Femur (tissue), 1 donor: ENCODE measurements at regions not wholly inside any gene's neighbourhood (a gene's known extent, or its start where the extent isn't known, plus 50 kb on each side); places are given as distances from the start of the nearest gene placed in this dataset.

Source experiments
- DNase-seq: peaks from one replicate; pipeline ENCODE4 v3.0.0-alpha.2; 2017

- DNase-seq: no peak
These were observed 315.3 kb downstream of the PTEN start for GRCh38 chr10:88178758-88179157.

- no peak for DNase-seq
These were observed 316.4 kb downstream of the PTEN start for GRCh38 chr10:88179831-88180230.

GRCh38 chr10:88181902-88182600 lies 318.6 kb downstream of the PTEN start:
- no peak for DNase-seq

- no peak for DNase-seq
These were observed 319.1 kb downstream of the PTEN start for GRCh38 chr10:88182601-88182930.

- no peak for DNase-seq
These were observed 321.3 kb downstream of the PTEN start for GRCh38 chr10:88184543-88185297.

DNA sequence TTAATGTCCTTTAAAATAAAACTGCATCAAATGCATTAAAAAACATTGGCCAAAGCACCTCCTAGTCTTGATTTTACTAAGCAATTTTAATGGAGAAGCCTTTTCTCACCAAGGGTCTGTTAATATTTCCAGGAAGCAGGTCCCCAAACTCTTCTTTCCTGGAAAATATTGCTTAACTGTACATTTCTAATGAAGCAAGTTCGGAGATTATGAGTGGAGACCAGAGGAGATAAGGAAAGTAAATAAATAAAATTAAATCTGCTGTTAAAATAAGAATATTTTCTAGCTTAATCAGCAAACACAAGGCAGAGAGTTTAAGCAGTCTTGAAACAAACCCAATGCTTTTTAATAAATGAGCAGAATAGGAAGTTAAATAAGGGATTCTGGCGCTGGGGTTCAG lies 322.4 kb downstream of the PTEN start:
- no peak for DNase-seq

DNA sequence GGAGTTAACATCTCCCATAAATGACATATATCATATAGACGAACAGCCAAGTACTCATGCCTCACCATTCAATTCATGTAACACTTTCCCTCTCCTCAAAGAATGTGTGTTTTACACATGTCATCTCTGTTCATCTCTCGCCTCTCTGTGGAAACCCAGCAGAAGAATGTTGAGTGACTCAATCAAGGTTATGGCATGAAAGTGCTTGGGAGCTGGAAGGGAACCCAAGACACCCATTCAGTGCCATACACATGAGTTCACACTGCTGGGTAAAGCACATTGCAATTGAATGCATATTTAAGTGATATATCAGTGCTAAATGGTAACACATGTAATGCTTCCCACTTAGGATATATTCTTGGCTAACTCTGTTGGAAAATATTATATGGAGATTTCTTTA lies 322.9 kb downstream of the PTEN start:
- no peak for DNase-seq

- DNase-seq: no peak
These were observed 324.0 kb downstream of the PTEN start for GRCh38 chr10:88187472-88187871.

DNA sequence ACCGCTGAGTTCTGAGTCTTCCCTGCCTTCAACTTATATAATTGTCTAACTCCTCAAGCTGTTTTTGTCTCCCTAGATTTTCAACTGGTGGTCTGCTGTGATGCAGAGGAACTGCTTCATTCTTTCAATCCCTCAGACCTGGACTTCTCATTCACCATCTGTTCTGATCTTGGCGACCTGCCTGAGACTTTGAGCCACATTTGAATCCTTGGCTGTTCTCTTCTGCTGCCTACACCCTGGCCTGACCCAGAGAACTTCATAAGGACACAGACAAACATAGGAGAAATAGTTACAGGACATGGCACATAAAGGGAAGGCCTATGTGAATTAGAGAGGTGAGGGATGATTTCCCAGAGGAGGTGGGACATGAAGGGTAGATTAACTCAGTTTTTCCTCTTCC lies 326.7 kb downstream of the PTEN start:
- no peak for DNase-seq

GRCh38 chr10:88190540-88191235 lies 327.3 kb downstream of the PTEN start:
- peak; percentile 37 for DNase-seq

- DNase-seq: no peak
These were observed 329.6 kb downstream of the PTEN start for GRCh38 chr10:88193018-88193417.

GRCh38 chr10:88194041-88194887 lies 330.8 kb downstream of the PTEN start:
- no peak for DNase-seq

- DNase-seq: no peak
These were observed 331.5 kb downstream of the PTEN start for GRCh38 chr10:88194961-88195367.

- DNase-seq: no peak
These were observed 332.4 kb downstream of the PTEN start for GRCh38 chr10:88195841-88196240.

- DNase-seq: peak; percentile 28
These were observed 332.9 kb downstream of the PTEN start for GRCh38 chr10:88196291-88196690.

GRCh38 chr10:88198023-88198422 lies 334.6 kb downstream of the PTEN start:
- no peak for DNase-seq

DNA sequence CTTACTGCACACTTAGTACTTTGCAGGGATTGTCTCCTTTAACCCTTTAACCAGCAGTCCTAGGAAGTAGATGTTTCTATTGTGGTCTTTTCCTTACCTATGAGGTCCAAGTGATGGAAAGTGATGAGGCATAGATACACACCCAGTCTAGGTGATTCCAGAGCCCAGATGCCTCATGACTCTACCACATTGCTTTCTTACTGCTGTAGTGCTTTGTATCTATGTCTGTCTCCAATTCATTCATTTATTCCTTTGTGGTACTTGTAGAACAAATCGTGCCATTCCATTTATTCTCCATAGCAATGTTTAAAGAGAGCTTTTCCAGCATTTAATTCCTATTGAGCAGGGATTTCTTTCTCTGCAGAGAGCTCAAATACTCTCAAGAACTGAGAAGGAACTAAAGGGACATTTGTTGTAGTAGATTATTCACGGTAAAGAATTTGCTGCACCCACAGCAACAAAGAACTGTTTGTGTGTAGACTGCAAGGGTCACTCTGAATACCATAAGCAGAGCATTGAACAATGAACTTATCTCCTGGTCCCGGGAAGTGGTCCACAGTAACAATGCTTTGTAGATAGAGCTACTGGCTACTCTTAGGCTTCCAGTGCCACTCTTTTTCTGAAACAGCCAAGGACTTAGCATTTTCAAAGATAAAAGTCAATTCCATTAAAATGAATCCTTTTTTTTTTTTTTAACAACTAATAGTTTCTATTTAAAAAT lies 337.0 kb downstream of the PTEN start:
- no peak for DNase-seq

GRCh38 chr10:88205842-88206446 lies 342.5 kb downstream of the PTEN start:
- no peak for DNase-seq

DNA sequence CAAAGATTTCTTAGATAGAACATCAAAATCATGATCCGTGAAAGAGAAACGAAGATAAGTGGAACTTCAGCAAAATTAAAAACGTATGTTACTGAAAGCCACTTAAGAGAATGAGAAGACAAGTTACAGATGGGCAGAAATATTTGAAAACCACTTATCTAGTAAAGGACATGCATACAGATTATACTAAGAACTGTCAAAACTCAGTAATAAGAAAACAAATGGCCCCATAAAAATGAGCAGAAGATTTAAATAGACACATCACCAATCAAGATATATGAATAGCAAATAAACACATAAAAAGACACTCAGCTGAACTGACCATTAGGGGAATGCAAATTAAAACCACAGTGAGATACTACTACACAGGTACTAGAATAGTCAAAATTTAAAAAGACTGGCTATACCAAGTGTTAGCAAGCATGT lies 343.7 kb downstream of the PTEN start:
- no peak for DNase-seq

DNA sequence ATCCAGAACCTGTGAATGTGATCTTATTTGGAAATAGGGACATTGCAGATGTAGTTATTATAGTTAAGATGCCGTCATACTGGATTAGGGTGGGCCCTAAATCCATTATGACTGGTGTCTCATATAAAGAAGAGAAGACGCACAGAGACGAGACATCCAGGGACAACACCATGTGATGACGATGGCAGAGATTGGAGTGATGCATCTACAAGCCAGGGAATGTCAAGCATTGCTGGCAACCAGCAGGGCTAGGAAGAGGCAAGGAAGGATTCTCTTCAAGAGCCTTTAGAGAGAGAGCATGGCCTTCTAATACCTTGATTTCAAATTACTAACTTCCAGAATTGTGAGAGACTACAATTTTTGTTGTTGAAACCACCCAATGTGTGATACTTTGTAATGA lies 345.8 kb downstream of the PTEN start:
- DNase-seq: no peak

DNA sequence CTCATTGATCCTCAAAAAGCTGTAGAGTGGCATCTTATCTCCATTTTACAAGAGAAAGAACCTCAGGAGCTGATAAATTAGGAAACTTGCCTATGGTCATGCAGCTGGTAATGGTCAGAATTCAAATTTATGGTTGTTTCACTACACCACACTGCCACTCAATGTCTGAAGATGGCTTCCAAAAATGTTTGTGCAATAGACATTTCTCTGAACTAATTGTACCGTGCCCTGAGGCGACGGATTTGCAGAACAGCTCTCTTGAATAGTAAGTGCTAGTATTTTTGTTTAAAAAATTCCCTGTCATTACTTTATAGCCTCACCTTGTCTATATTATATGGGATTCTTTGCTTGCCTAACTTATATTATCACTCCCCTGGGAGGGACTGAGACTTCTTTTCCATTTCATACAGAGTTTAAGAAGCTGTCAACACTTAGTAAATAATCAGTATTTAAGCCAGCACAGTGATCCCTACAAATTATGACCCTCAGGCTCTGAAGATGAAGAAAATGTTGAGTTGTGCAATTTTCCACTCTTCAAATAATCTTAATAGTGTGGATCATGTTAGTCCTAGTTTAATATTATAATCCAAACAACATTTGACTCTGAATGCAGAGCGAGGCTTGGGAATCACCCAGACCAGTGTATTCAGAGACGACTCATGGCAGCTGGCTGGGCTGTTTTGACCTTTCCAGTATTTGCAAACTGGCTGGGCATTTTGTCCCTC lies 346.6 kb downstream of the PTEN start:
- DNase-seq: no peak
